GM12878 (cell line): ENCODE measurements at regions not wholly inside any gene's neighbourhood (a gene's known extent, or its start where the extent isn't known, plus 50 kb on each side); places are given as distances from the start of the nearest gene placed in this dataset.

Experiments
- BCLAF1 ChIP-seq: fragments of 450-650 bp; IDR thresholded peaks from 2 replicates; pipeline ENCODE4 v1.6.1; 2017; ENCODE audit warnings: antibody characterized with exemption, mild to moderate bottlenecking, moderate library complexity
- CTCF ChIP-seq, 3 experiments: IDR thresholded peaks in 2 of 3; conservative IDR thresholded peaks in 1 of 3; 2 replicates each; pipeline ENCODE4 v1.5.1; 2011; ENCODE audit warnings: low read depth in 3 of 3, low read length in 3 of 3, mild to moderate bottlenecking in 3 of 3, control low read depth in 2 of 3, moderate library complexity in 2 of 3, inconsistent platforms in 1 of 3, mixed read lengths in 1 of 3; ENCODE audit not compliant: control insufficient read depth in 2 of 3, insufficient read depth in 1 of 3; ENCODE audit errors: extremely low read depth in 1 of 3
- EZH2 ChIP-seq: IDR thresholded peaks from 2 replicates; pipeline ENCODE4 v1.6.1; 2012; ENCODE audit warnings: low read depth, mild to moderate bottlenecking, control low read depth, inconsistent platforms, low read length, borderline replicate concordance; ENCODE audit not compliant: control insufficient read depth
- MEF2A ChIP-seq: IDR thresholded peaks from 2 replicates; pipeline ENCODE4 v1.6.1; 2011; ENCODE audit warnings: low read depth, mild to moderate bottlenecking, low read length, moderate library complexity; ENCODE audit not compliant: insufficient read depth
- POLR2A ChIP-seq: IDR thresholded peaks from 2 replicates; pipeline ENCODE4 v1.6.1; 2011; ENCODE audit warnings: low read depth, mild to moderate bottlenecking, low read length
- SMC3 ChIP-seq: IDR thresholded peaks from 2 replicates; pipeline ENCODE4 v1.6.1; 2011; ENCODE audit warnings: low read length, improper control_type of control experiment, borderline replicate concordance
- SUZ12 ChIP-seq: fragments of 200-600 bp; sonication (generic); IDR thresholded peaks from one replicate; pipeline ENCODE4 v1.6.1; 2018; ENCODE audit warnings: antibody characterized with exemption, mild to moderate bottlenecking; ENCODE audit not compliant: unreplicated experiment
- TCF3 ChIP-seq: IDR thresholded peaks from 2 replicates; pipeline ENCODE4 v1.6.1; 2012; ENCODE audit warnings: low read depth, mild to moderate bottlenecking, low read length, borderline replicate concordance; ENCODE audit not compliant: insufficient read depth
- ZBTB33 ChIP-seq: fragments of 450-650 bp; IDR thresholded peaks from 2 replicates; pipeline ENCODE4 v1.6.1; 2017; ENCODE audit warnings: mild to moderate bottlenecking
- ZNF274 ChIP-seq: IDR thresholded peaks from one replicate; pipeline ENCODE4 v1.8.0; 2011; ENCODE audit not compliant: insufficient read length, insufficient read depth
- ZNF384 ChIP-seq: IDR thresholded peaks from 2 replicates; pipeline ENCODE4 v1.6.1; 2012; ENCODE audit warnings: low read depth, mild to moderate bottlenecking, low read length, improper control_type of control experiment, borderline replicate concordance

- TF ChIP-seq CTCF (IDR thresholded peaks at IDR 0.05 in 2 of 3, conservative IDR thresholded peaks at IDR 0.05 in 1 of 3; ENCODE audit: control insufficient read depth in 2 of 3, extremely low read depth in 1 of 3, insufficient read depth in 1 of 3, low read depth in 3 of 3, low read length in 3 of 3) (no peak), SMC3 (no peak), POLR2A (no peak), ZNF274 (no peak), ZBTB33 (no peak), TCF3 (no peak), BCLAF1 (no peak), EZH2 (no peak), MEF2A (no peak), ZNF384 (no peak), SUZ12 (no peak)
These were observed 148.2 kb upstream of the CLEC14A start for GRCh38 chr14:38404100-38404541.
